H1 (cell line): ENCODE measurements at regions not wholly inside any gene's neighbourhood (a gene's known extent, or its start where the extent isn't known, plus 50 kb on each side); places are given as distances from the start of the nearest gene placed in this dataset.

ENCODE experiments used
- CTCF ChIA-PET: fragments of 300-600 bp; sonication (Branson Sonifier 250); formaldehyde crosslinking; loops from one replicate; lab custom pipeline; 2021; ENCODE audit not compliant: partially characterized antibody; lab: Charles Lee
- POLR2A ChIA-PET: fragments of 300-600 bp; sonication (Branson Sonifier 250); formaldehyde crosslinking; loops from one replicate; lab custom pipeline; 2021; ENCODE audit warnings: inconsistent platforms; ENCODE audit not compliant: partially characterized antibody; lab: Charles Lee
- DNase-seq, 2 experiments: peaks; one replicate each; pipeline versions ENCODE4 v3.0.0 to v3.0.0-alpha.2; 2010 to 2022; ENCODE audit warnings: low spot score in 2 of 2, low read depth in 1 of 2, mixed read lengths in 1 of 2
- FAIRE-seq: peaks from 2 replicates; lab custom pipeline; 2011; peaks lifted over from hg19 to GRCh38; lab: Jason Lieb, UNC
- H2AFZ ChIP-seq: 2 replicates; pipeline ENCODE4 v1.8.1; 2012; ENCODE audit warnings: low read length, inconsistent platforms
- H2AK5ac ChIP-seq: 2 replicates; pipeline ENCODE4 v1.6.1; 2013; ENCODE audit warnings: low read depth, low read length
- H2BK120ac ChIP-seq: replicated peaks from 2 replicates; pipeline ENCODE3; 2013; ENCODE audit warnings: low read depth, low read length, inconsistent platforms
- H2BK12ac ChIP-seq: 2 replicates; pipeline ENCODE4 v1.6.1; 2013; ENCODE audit warnings: low read depth, low read length
- H2BK15ac ChIP-seq: 2 replicates; pipeline ENCODE4 v1.6.1; 2013; ENCODE audit warnings: low read length
- H2BK20ac ChIP-seq: 2 replicates; pipeline ENCODE4 v1.6.1; 2013; ENCODE audit warnings: low read length
- H2BK5ac ChIP-seq: 2 replicates; pipeline ENCODE4 v1.6.1; 2013; ENCODE audit warnings: low read depth, low read length
- H3K14ac ChIP-seq: 2 replicates; pipeline ENCODE4 v1.6.1; 2013; ENCODE audit warnings: inconsistent platforms; ENCODE audit not compliant: insufficient read length
- H3K18ac ChIP-seq: 2 replicates; pipeline ENCODE4 v1.6.1; 2013; ENCODE audit warnings: low read length; ENCODE audit errors: extremely low read depth
- H3K23ac ChIP-seq: 2 replicates; pipeline ENCODE4 v1.6.1; 2013; ENCODE audit warnings: inconsistent platforms; ENCODE audit not compliant: insufficient read length
- H3K23me2 ChIP-seq: 2 replicates; pipeline ENCODE4 v1.6.1; 2013; ENCODE audit warnings: low read depth, low read length
- H3K27ac ChIP-seq: 2 replicates; pipeline ENCODE4 v1.6.1; 2011; ENCODE audit warnings: low read depth, low read length, inconsistent platforms
- H3K27me3 ChIP-seq, 4 experiments: replicated peaks in 1 of 4; 1 replicate in 1 of 4; 2 replicates in 3 of 4; pipeline versions ENCODE4 v1.6.1 to v1.8.1; 2011 to 2013; ENCODE audit warnings: low read length in 3 of 4, mild to moderate bottlenecking in 3 of 4, inconsistent platforms in 2 of 4, mixed read lengths in 2 of 4, moderate library complexity in 1 of 4; ENCODE audit not compliant: control insufficient read depth in 3 of 4, insufficient read depth in 3 of 4; ENCODE audit errors: extremely low read depth in 1 of 4
- H3K36me3 ChIP-seq, 4 experiments: 2 replicates each; pipeline versions ENCODE4 v1.6.1 to v1.8.1; 2011 to 2013; ENCODE audit warnings: mild to moderate bottlenecking in 4 of 4, low read length in 3 of 4, moderate library complexity in 2 of 4, control low read depth in 1 of 4, inconsistent platforms in 1 of 4; ENCODE audit not compliant: insufficient read depth in 4 of 4, control insufficient read depth in 2 of 4
- H3K4ac ChIP-seq: replicated peaks from 2 replicates; pipeline ENCODE3; 2013; ENCODE audit warnings: low read length, low read depth, mixed read lengths, inconsistent platforms; ENCODE audit not compliant: insufficient read length
- H3K4me1 ChIP-seq, 4 experiments: replicated peaks in 1 of 4; 1 replicate in 1 of 4; 2 replicates in 3 of 4; pipeline versions ENCODE4 v1.6.1 to v1.8.1; 2011 to 2013; ENCODE audit warnings: low read length in 3 of 4, inconsistent platforms in 2 of 4, mixed read lengths in 1 of 4; ENCODE audit not compliant: insufficient read depth in 4 of 4, control insufficient read depth in 3 of 4
- H3K4me2 ChIP-seq, 2 experiments: 2 replicates each; pipeline versions ENCODE4 v1.6.1 to v1.8.1; 2011 to 2013; ENCODE audit warnings: low read depth in 2 of 2, low read length in 2 of 2, control low read depth in 1 of 2, inconsistent platforms in 1 of 2, mild to moderate bottlenecking in 1 of 2; ENCODE audit not compliant: insufficient read depth in 1 of 2
- H3K4me3 ChIP-seq, 4 experiments: fragments of 200-600, 300-600 bp in 1 of 4; sonication (generic), shearing (Covaris generic), sonication (Bioruptor Twin) in 1 of 4; 2 replicates each; pipeline versions ENCODE4 v1.5.1 to v1.8.1; 2011 to 2016; ENCODE audit warnings: low read length in 4 of 4, low read depth in 3 of 4, control low read depth in 2 of 4, inconsistent platforms in 2 of 4, mild to moderate bottlenecking in 2 of 4, mixed read lengths in 1 of 4, moderate library complexity in 1 of 4; ENCODE audit not compliant: insufficient read depth in 2 of 4; ENCODE audit errors: extremely low read depth in 1 of 4
- H3K56ac ChIP-seq: replicated peaks from 2 replicates; pipeline ENCODE3; 2013; ENCODE audit warnings: low read depth, mild to moderate bottlenecking, mixed read lengths, low read length, inconsistent platforms; ENCODE audit not compliant: insufficient read length
- H3K79me1 ChIP-seq: 2 replicates; pipeline ENCODE4 v1.6.1; 2013; ENCODE audit warnings: low read depth, low read length, control low read depth
- H3K79me2 ChIP-seq, 2 experiments: 2 replicates each; pipeline versions ENCODE4 v1.6.1 to v1.8.1; 2012 to 2013; ENCODE audit warnings: low read length in 2 of 2, mild to moderate bottlenecking in 2 of 2, inconsistent platforms in 1 of 2; ENCODE audit not compliant: insufficient read depth in 2 of 2, control insufficient read depth in 1 of 2
- H3K9ac ChIP-seq, 4 experiments: replicated peaks in 1 of 4; 1 replicate in 1 of 4; 2 replicates in 3 of 4; pipeline versions ENCODE4 v1.6.1 to v1.8.1; 2011 to 2013; ENCODE audit warnings: low read depth in 3 of 4, low read length in 3 of 4, control low read depth in 2 of 4, mild to moderate bottlenecking in 2 of 4, moderate library complexity in 2 of 4, inconsistent platforms in 1 of 4; ENCODE audit errors: extremely low read depth in 1 of 4
- H3K9me3 ChIP-seq, 2 experiments: 2 replicates each; pipeline versions ENCODE4 v1.6.1 to v1.8.1; 2012 to 2013; ENCODE audit warnings: mild to moderate bottlenecking in 2 of 2, moderate library complexity in 2 of 2, control low read depth in 1 of 2, inconsistent platforms in 1 of 2, low read depth in 1 of 2, low read length in 1 of 2, mixed read lengths in 1 of 2; ENCODE audit not compliant: insufficient read depth in 2 of 2
- H4K20me1 ChIP-seq, 2 experiments: replicated peaks in 1 of 2; 2 replicates each; pipeline versions ENCODE3 to v1.8.1; 2011 to 2013; ENCODE audit warnings: inconsistent platforms in 2 of 2, low read length in 2 of 2, mild to moderate bottlenecking in 1 of 2; ENCODE audit not compliant: insufficient read depth in 2 of 2, control insufficient read depth in 1 of 2
- H4K5ac ChIP-seq: 2 replicates; pipeline ENCODE4 v1.6.1; 2013; ENCODE audit warnings: low read length, low read depth, mixed read lengths, inconsistent platforms; ENCODE audit not compliant: insufficient read length
- H4K8ac ChIP-seq: 2 replicates; pipeline ENCODE4 v1.8.0; 2013; ENCODE audit warnings: mild to moderate bottlenecking, moderate library complexity, low read length, inconsistent platforms; ENCODE audit not compliant: insufficient read depth; ENCODE audit errors: extremely low read depth
- H4K91ac ChIP-seq: replicated peaks from 2 replicates; pipeline ENCODE3; 2013; ENCODE audit warnings: low read length, mixed read lengths, inconsistent platforms; ENCODE audit not compliant: insufficient read length
- JUN ChIP-seq: IDR thresholded peaks from 2 replicates; pipeline ENCODE4 v1.6.1; 2011; ENCODE audit warnings: low read depth, mild to moderate bottlenecking, improper control_type of control experiment, low read length
- JUND ChIP-seq: IDR thresholded peaks from 2 replicates; pipeline ENCODE4 v1.6.1; 2011; ENCODE audit warnings: mild to moderate bottlenecking, improper control_type of control experiment, low read length
- RBBP5 ChIP-seq: IDR thresholded peaks from 2 replicates; pipeline ENCODE4 v1.7.1; 2012; ENCODE audit warnings: low read depth, mild to moderate bottlenecking, inconsistent platforms, low read length, moderate library complexity, borderline replicate concordance
- SAP30 ChIP-seq: fragments of 300-600 bp; sonication (generic); IDR thresholded peaks from 2 replicates; pipeline ENCODE4 v1.7.1; 2012; ENCODE audit warnings: low read length, moderate library complexity, mild to moderate bottlenecking, inconsistent platforms; ENCODE audit not compliant: insufficient read depth, insufficient replicate concordance
- SIX5 ChIP-seq: IDR thresholded peaks from 2 replicates; pipeline ENCODE4 v1.6.1; 2011; ENCODE audit warnings: mild to moderate bottlenecking, low read depth, low read length
- ZNF274 ChIP-seq: IDR thresholded peaks from 2 replicates; pipeline ENCODE4 v1.7.0; 2012; ENCODE audit warnings: low read length, borderline replicate concordance; ENCODE audit errors: extremely low read depth
- WGBS, 2 experiments: shearing (Covaris generic) in 1 of 2; methylation state at CpG; one replicate each; pipeline versions ENCODE4 v1.1.6 to v1.1.7; 2013 to 2015; ENCODE audit warnings: low lambda C conversion rate in 2 of 2, mixed read lengths in 2 of 2, inconsistent platforms in 1 of 2, low coverage in 1 of 2, missing lambda C conversion rate in 1 of 2; ENCODE audit not compliant: insufficient replicate concordance in 2 of 2, insufficient coverage in 1 of 2, insufficient read length in 1 of 2; ENCODE audit errors: extremely low coverage in 1 of 2, missing lambda C conversion rate in 1 of 2; 5-methylcytosine and 5-hydroxymethylcytosine counted together

- Histone ChIP-seq H3K18ac (no peak overlapping the region), H3K4ac (no peak overlapping the region), H2BK120ac (no peak overlapping the region), H2BK12ac (no peak overlapping the region), H3K23ac (no peak overlapping the region), H3K36me3 (no peaks in the 10 kb centered on the region), H3K27me3 (no peaks in the 10 kb centered on the region; a peak in 2 of 7 replicates), H2AK5ac (no peak overlapping the region), H2BK15ac (no peak overlapping the region), H3K9ac (no peak overlapping the region), H2AFZ (no peak overlapping the region), H3K79me1 (no peaks in the 10 kb centered on the region), H4K8ac (no peak overlapping the region), H2BK5ac (no peak overlapping the region), H3K14ac (no peak overlapping the region), H4K20me1 (no peaks in the 10 kb centered on the region), H3K4me1 (peaks cover 0 to 2% (median 0%) of the 10 kb centered on the region in 4 experiments; a peak in 1 of 7 replicates), H2BK20ac (no peak overlapping the region), H4K5ac (no peak overlapping the region), H3K79me2 (no peaks in the 10 kb centered on the region), H3K9me3 (no peaks in the 10 kb centered on the region), H4K91ac (no peak overlapping the region), H3K27ac (no peak overlapping the region), H3K4me2 (no peak overlapping the region), H3K56ac (no peak overlapping the region), H3K23me2 (no peaks in the 10 kb centered on the region), H3K4me3 (no peak overlapping the region)
- no peak for TF ChIP-seq RBBP5
- TF ChIP-seq ZNF274: no peak
- TF ChIP-seq SIX5: no peak
- no peak for TF ChIP-seq JUN
- TF ChIP-seq JUND: no peak
- no peak for TF ChIP-seq SAP30
- ChIA-PET POLR2A (no interaction called here), CTCF (interaction anchor here (0.9 to 3.6 kb wide), 7 partner anchors 13 to 91 kb away, joined by 3 to 13 read pairs (median 7); no protein-coding TSS in a partner anchor)
- DNase-seq (no peak), FAIRE-seq (no peak)
- WGBS, 2 experiments: 73% methylated on average over 8 of the region's 8 CpGs; no CpG with 5 or more reads in 1 of the 2 experiments
Measured at GRCh38 chr17:34486761-34487160, 92.6 kb upstream of the TMEM132E start.
